ENCODE measurements at regions not wholly inside any gene's neighbourhood (a gene's known extent, or its start where the extent isn't known, plus 50 kb on each side); places are given as distances from the start of the nearest gene placed in this dataset.

- ATAC-seq: no peak
- no peaks in the 10 kb centered on the region for H3K27me3 ChIP-seq (replicated peaks in 1 of 2; ENCODE audit: control insufficient read depth in 2 of 2, insufficient read depth in 2 of 2, low read length in 1 of 2)
- no peak for DNase-seq (ENCODE audit: low read depth, low spot score)
- intact Hi-C loops (cut with micrococcal nuclease; ENCODE audit: unreplicated experiment) (no loop called here), in situ Hi-C loops (cut with MboI) (no loop called here)
- FAIRE-seq: no peak
- TF ChIP-seq, protein P1, sequence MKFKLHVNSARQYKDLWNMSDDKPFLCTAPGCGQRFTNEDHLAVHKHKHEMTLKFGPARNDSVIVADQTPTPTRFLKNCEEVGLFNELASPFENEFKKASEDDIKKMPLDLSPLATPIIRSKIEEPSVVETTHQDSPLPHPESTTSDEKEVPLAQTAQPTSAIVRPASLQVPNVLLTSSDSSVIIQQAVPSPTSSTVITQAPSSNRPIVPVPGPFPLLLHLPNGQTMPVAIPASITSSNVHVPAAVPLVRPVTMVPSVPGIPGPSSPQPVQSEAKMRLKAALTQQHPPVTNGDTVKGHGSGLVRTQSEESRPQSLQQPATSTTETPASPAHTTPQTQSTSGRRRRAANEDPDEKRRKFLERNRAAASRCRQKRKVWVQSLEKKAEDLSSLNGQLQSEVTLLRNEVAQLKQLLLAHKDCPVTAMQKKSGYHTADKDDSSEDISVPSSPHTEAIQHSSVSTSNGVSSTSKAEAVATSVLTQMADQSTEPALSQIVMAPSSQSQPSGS (IDR thresholded peaks at IDR 0.05; ENCODE audit: low read length): no peak
- TF ChIP-seq CBFB (IDR thresholded peaks at IDR 0.05; ENCODE audit: low read depth): no peak
- no peak overlapping the region for H3K9ac ChIP-seq (ENCODE audit: control insufficient read depth, insufficient read depth, low read length)
- no peak overlapping the region for H3K4me3 ChIP-seq
- no peak overlapping the region for H3K27ac ChIP-seq (ENCODE audit: control insufficient read depth, insufficient read depth)
- BruUV-seq (replicated peaks): no TSS peak
- H3K4me1 ChIP-seq (ENCODE audit: control insufficient read depth, insufficient read depth, low read length): no peaks in the 10 kb centered on the region
- H3K9me3 ChIP-seq (replicated peaks; ENCODE audit: control insufficient read depth, insufficient read depth, low read length): no peaks in the 10 kb centered on the region
- H3K79me2 ChIP-seq (ENCODE audit: control insufficient read depth, insufficient read depth, low read length): no peaks in the 10 kb centered on the region
- ChIA-PET CTCF (no interaction called here), POLR2A (no interaction called here), RAD21 (ENCODE audit: unreplicated experiment) (no interaction called here), SMC1A (ENCODE audit: uncharacterized antibody, unreplicated experiment) (no interaction called here)
- H2AFZ ChIP-seq (ENCODE audit: control insufficient read depth, low read depth, low read length): no peak overlapping the region
- 100% methylated on average over 1 of the region's 1 CpG for WGBS (ENCODE audit: insufficient coverage, insufficient replicate concordance, low lambda C conversion rate, missing lambda C conversion rate)
- H3K36me3 ChIP-seq (ENCODE audit: control insufficient read depth in 2 of 2, insufficient read depth in 2 of 2, low read length in 1 of 2): no peaks in the 10 kb centered on the region
- H4K20me1 ChIP-seq (ENCODE audit: control insufficient read depth, insufficient read depth): no peaks in the 10 kb centered on the region
- no peak overlapping the region for H3K4me2 ChIP-seq (ENCODE audit: control insufficient read depth, insufficient read depth)
These were observed 353.9 kb downstream of the CHL1 start for GRCh38 chr3:550471-550870.

GRCh38 chr3:557972-558371 is 361.4 kb downstream of the CHL1 start:
- peak overlapping the region; percentile 50 for H3K4me2 ChIP-seq (ENCODE audit: control insufficient read depth, insufficient read depth)
- H3K9ac ChIP-seq (ENCODE audit: control insufficient read depth, insufficient read depth, low read length): no peak overlapping the region
- RAD21 ChIA-PET (ENCODE audit: unreplicated experiment): interaction anchor here (1.2 kb wide), 1 partner anchor 41 kb away, joined by 3 read pairs; no protein-coding TSS in a partner anchor
- SMC1A ChIA-PET (ENCODE audit: uncharacterized antibody, unreplicated experiment): no interaction called here
- POLR2A ChIA-PET: no interaction called here
- CTCF ChIA-PET: interaction anchor here (1.2 to 1.3 kb wide), 2 partner anchors 11 to 90 kb away, joined by 3 read pairs; no protein-coding TSS in a partner anchor
- BruUV-seq (replicated peaks): no TSS peak
- in situ Hi-C loops (cut with MboI) (no loop called here), intact Hi-C loops (cut with micrococcal nuclease; ENCODE audit: unreplicated experiment) (no loop called here)
- no peak overlapping the region for H3K27ac ChIP-seq (ENCODE audit: control insufficient read depth, insufficient read depth)
- DNase-seq (ENCODE audit: low read depth, low spot score): peak; percentile 39
- peaks cover 10% of the 10 kb centered on the region for H3K4me1 ChIP-seq (ENCODE audit: control insufficient read depth, insufficient read depth, low read length)
- WGBS (ENCODE audit: insufficient coverage, insufficient replicate concordance, low lambda C conversion rate, missing lambda C conversion rate): 0% methylated on average over 1 of the region's 1 CpG
- no peaks in the 10 kb centered on the region for H4K20me1 ChIP-seq (ENCODE audit: control insufficient read depth, insufficient read depth)
- no peaks in the 10 kb centered on the region for H3K79me2 ChIP-seq (ENCODE audit: control insufficient read depth, insufficient read depth, low read length)
- ATAC-seq: peak; percentile 96
- no peak overlapping the region for H3K4me3 ChIP-seq
- H2AFZ ChIP-seq (ENCODE audit: control insufficient read depth, low read depth, low read length): peak overlapping the region; percentile 54
- no peaks in the 10 kb centered on the region for H3K36me3 ChIP-seq (ENCODE audit: control insufficient read depth in 2 of 2, insufficient read depth in 2 of 2, low read length in 1 of 2)
- FAIRE-seq: no peak
- H3K9me3 ChIP-seq (replicated peaks; ENCODE audit: control insufficient read depth, insufficient read depth, low read length): no peaks in the 10 kb centered on the region
- no peaks in the 10 kb centered on the region for H3K27me3 ChIP-seq (replicated peaks in 1 of 2; ENCODE audit: control insufficient read depth in 2 of 2, insufficient read depth in 2 of 2, low read length in 1 of 2)
- TF ChIP-seq ZNF24 (IDR thresholded peaks at IDR 0.05) (peak; percentile 65; the same call in 1 of the 2 replicates), E2F8 (IDR thresholded peaks at IDR 0.05; ENCODE audit: low read depth, partially characterized antibody) (no peak), HDAC6 (IDR thresholded peaks at IDR 0.05; ENCODE audit: unreplicated experiment) (no peak), RCOR1 (conservative IDR thresholded peaks at IDR 0.05; ENCODE audit: low read depth, low read length) (no peak), SPI1 (IDR thresholded peaks at IDR 0.05; ENCODE audit: borderline replicate concordance, insufficient read depth, low read depth, low read length) (peak; percentile 79), ZNF207 (IDR thresholded peaks at IDR 0.05; ENCODE audit: borderline replicate concordance) (no peak), POU2F2 (IDR thresholded peaks at IDR 0.05; ENCODE audit: borderline replicate concordance, low read depth, low read length) (0 out of 3 replicates have a peak, but pooled peaks have one; percentile 39), FOS (IDR thresholded peaks at IDR 0.05; ENCODE audit: borderline replicate concordance, extremely low read depth, insufficient read length) (no peak), JUND (IDR thresholded peaks at IDR 0.05; ENCODE audit: low read depth, low read length) (no peak)
- TF ChIP-seq, protein P2, sequence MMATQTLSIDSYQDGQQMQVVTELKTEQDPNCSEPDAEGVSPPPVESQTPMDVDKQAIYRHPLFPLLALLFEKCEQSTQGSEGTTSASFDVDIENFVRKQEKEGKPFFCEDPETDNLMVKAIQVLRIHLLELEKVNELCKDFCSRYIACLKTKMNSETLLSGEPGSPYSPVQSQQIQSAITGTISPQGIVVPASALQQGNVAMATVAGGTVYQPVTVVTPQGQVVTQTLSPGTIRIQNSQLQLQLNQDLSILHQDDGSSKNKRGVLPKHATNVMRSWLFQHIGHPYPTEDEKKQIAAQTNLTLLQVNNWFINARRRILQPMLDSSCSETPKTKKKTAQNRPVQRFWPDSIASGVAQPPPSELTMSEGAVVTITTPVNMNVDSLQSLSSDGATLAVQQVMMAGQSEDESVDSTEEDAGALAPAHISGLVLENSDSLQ (IDR thresholded peaks at IDR 0.05): peak; percentile 32; the same call in 1 of the 2 replicates

All from GM12878 (cell line).